ENCODE measurements at regions not wholly inside any gene's neighbourhood (a gene's known extent, or its start where the extent isn't known, plus 50 kb on each side); places are given as distances from the start of the nearest gene placed in this dataset.
"Not testable (repeated sequence)": the region's sequence is repeated elsewhere in the genome, so short reads cannot be mapped to it uniquely, and the experiment has no call there.

DNA sequence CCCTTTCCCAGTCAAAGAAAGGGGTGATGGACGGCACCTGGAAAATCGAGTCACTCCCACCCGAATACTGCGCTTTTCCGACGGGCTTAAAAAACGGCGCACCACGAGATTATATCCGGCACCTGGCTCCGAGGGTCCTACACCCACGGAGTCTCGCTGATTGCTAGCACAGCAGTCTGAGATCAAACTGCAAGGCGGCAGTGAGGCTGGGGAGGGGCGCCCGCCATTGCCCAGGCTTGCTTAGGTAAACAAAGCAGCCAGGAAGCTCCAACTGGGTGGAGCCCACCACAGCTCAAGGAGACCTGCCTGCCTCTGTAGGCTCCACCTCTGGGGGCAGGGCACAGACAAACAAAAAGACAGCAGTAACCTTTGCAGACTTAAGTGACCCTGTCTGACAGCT is 317.7 kb upstream of the GJE1 start:
- H3K4me3 ChIP-seq (ENCODE audit: low read depth, low read length); H3K4me1 ChIP-seq (ENCODE audit: control insufficient read depth, insufficient read depth, low read length); H3K9ac ChIP-seq (ENCODE audit: low read depth, low read length); H3K9me3 ChIP-seq (ENCODE audit: control insufficient read depth, insufficient read depth, low read length); H3K36me3 ChIP-seq (ENCODE audit: control insufficient read depth, insufficient read depth, low read length); H3K27me3 ChIP-seq (ENCODE audit: control insufficient read depth, insufficient read depth, low read length): not testable (repeated sequence)

DNA sequence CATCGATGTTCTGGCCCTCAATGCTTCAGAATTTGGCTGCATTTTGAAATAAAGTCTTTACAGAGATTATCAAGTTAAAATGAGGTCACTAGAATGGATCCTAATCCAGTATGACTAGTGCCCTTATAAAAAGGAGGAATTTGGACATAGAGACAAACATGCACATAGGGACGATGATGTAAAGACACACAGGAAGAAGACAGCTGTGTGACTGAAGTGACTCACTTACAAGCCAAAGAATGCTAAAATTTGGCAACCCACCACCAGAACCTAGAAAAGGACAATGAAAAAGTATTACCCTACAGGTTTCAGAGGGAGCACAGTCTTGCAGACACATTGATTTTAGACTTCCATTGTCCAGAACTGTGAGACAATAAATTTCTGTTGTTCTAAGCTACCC is 322.8 kb upstream of the GJE1 start:
- H3K27me3 ChIP-seq (ENCODE audit: control insufficient read depth, insufficient read depth, low read length): no peaks in the 10 kb centered on the region
- H3K36me3 ChIP-seq (ENCODE audit: control insufficient read depth, insufficient read depth, low read length): no peaks in the 10 kb centered on the region
- H3K4me1 ChIP-seq (ENCODE audit: control insufficient read depth, insufficient read depth, low read length): peaks cover 2% of the 10 kb centered on the region
- H3K9me3 ChIP-seq (ENCODE audit: control insufficient read depth, insufficient read depth, low read length): no peaks in the 10 kb centered on the region
- H3K9ac ChIP-seq (ENCODE audit: low read depth, low read length): no peak overlapping the region
- no peak overlapping the region for H3K4me3 ChIP-seq (ENCODE audit: low read depth, low read length)

DNA sequence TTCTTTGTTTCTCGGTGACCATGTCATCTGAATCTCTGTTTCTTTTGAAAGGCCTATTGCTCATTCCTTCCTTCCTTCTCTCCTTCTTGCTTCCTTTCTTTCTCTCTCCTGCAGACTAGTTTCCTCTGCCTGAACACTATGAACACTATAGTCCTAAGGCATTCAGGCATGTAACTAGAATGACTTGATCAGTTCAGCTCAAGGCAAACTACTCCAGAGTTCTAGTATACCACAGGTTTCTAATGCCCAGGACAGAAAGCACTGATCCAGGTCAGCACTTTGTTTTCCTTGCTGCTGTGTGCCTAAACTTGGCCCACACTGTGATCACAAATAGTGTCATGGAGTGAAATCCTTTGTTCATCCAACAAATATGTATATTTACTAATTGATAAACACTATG is 324.1 kb upstream of the GJE1 start:
- Histone ChIP-seq H3K9me3 (ENCODE audit: control insufficient read depth, insufficient read depth, low read length) (no peaks in the 10 kb centered on the region), H3K9ac (ENCODE audit: low read depth, low read length) (no peak overlapping the region), H3K27me3 (ENCODE audit: control insufficient read depth, insufficient read depth, low read length) (no peaks in the 10 kb centered on the region), H3K36me3 (ENCODE audit: control insufficient read depth, insufficient read depth, low read length) (no peaks in the 10 kb centered on the region), H3K4me1 (ENCODE audit: control insufficient read depth, insufficient read depth, low read length) (peaks cover 2% of the 10 kb centered on the region), H3K4me3 (ENCODE audit: low read depth, low read length) (no peak overlapping the region)

DNA sequence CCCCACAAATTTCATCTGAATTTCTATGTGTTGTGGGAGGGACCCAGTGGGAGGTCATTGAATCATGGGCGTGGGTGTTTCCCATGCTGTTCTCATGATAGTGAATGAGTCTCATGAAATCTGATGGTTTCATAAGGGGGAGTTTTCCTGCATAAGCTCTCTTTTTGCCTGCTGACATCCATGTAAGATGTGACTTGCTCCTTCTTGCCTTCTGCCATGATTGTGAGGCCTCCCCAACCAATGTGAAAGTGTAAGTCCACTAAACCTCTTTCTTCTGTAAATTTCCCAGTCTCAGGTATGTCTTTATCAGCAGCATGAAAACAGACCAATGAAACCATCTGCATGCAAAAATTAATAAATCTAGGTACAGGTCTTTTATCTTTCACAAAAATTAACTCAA is 331.8 kb upstream of the GJE1 start:
- not testable (repeated sequence) for H3K4me3 ChIP-seq (ENCODE audit: low read depth, low read length); H3K9ac ChIP-seq (ENCODE audit: low read depth, low read length); H3K9me3 ChIP-seq (ENCODE audit: control insufficient read depth, insufficient read depth, low read length); H3K27me3 ChIP-seq (ENCODE audit: control insufficient read depth, insufficient read depth, low read length); H3K4me1 ChIP-seq (ENCODE audit: control insufficient read depth, insufficient read depth, low read length); H3K36me3 ChIP-seq (ENCODE audit: control insufficient read depth, insufficient read depth, low read length)

DNA sequence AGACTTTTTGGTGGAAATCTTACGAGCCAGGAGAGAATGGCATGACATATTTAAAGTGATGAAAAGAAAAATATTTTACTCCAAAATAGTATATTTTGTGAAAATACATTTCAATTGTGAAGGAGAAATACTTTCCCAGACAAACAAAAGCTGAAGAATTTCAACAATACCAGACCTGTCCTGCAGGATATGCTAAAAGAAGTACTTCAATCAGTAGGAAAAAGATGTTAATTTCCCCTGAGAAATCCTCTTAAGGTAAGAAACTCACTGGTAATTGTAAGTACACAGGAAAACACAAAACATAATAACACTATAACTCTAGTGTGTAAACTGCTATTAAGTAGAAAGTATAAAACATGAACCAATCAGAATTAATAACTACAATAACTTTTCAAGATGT is 341.8 kb upstream of the GJE1 start:
- no peak overlapping the region for H3K4me3 ChIP-seq (ENCODE audit: low read depth, low read length)
- H3K36me3 ChIP-seq (ENCODE audit: control insufficient read depth, insufficient read depth, low read length): no peaks in the 10 kb centered on the region
- H3K9me3 ChIP-seq (ENCODE audit: control insufficient read depth, insufficient read depth, low read length): no peaks in the 10 kb centered on the region
- H3K4me1 ChIP-seq (ENCODE audit: control insufficient read depth, insufficient read depth, low read length): no peaks in the 10 kb centered on the region
- no peak overlapping the region for H3K9ac ChIP-seq (ENCODE audit: low read depth, low read length)
- no peaks in the 10 kb centered on the region for H3K27me3 ChIP-seq (ENCODE audit: control insufficient read depth, insufficient read depth, low read length)

DNA sequence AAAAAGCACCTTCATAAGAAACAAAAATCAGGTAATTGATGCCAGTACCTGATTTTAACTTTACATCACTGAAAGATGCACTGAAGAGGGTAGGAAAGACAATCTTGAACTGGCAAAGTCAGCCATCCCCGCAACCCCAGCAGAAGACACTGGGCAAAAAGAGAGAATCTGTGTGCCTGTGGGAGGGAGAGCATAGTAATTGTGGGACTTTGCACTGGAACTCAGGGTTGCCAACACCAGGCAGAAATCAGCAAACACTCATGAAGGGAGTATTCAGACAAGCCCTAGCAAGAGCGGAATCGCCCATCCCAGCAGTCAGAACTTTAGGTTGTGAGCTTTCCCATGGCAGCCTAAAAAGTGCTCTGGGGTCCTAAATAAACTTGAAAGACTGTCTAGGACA is 344.6 kb upstream of the GJE1 start:
- Histone ChIP-seq H3K27me3 (ENCODE audit: control insufficient read depth, insufficient read depth, low read length) (no peaks in the 10 kb centered on the region), H3K36me3 (ENCODE audit: control insufficient read depth, insufficient read depth, low read length) (no peaks in the 10 kb centered on the region), H3K4me3 (ENCODE audit: low read depth, low read length) (no peak overlapping the region), H3K9ac (ENCODE audit: low read depth, low read length) (no peak overlapping the region), H3K4me1 (ENCODE audit: control insufficient read depth, insufficient read depth, low read length) (no peaks in the 10 kb centered on the region), H3K9me3 (ENCODE audit: control insufficient read depth, insufficient read depth, low read length) (no peaks in the 10 kb centered on the region)

DNA sequence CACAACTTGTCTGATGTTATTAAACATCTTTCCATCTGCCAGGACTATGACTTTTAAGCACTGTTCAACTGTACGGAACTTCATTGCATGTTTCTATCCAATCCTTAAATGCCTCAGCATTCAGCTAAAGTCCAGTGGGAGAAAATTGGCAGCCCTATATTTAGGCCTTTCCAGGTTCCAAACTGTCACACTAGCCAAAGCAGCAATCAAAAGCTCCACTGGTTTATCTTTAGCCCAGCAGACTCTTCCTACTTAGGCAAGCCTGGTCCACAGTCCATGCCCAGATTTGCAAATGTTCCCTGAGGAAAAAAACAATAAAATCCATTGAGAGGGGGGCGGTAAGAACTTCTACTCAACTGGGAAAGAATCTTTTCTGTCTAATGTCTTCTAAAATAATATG is 349.1 kb upstream of the GJE1 start:
- Histone ChIP-seq H3K9me3 (ENCODE audit: control insufficient read depth, insufficient read depth, low read length) (no peaks in the 10 kb centered on the region), H3K4me1 (ENCODE audit: control insufficient read depth, insufficient read depth, low read length) (no peaks in the 10 kb centered on the region), H3K27me3 (ENCODE audit: control insufficient read depth, insufficient read depth, low read length) (no peaks in the 10 kb centered on the region), H3K9ac (ENCODE audit: low read depth, low read length) (no peak overlapping the region), H3K36me3 (ENCODE audit: control insufficient read depth, insufficient read depth, low read length) (no peaks in the 10 kb centered on the region), H3K4me3 (ENCODE audit: low read depth, low read length) (no peak overlapping the region)

DNA sequence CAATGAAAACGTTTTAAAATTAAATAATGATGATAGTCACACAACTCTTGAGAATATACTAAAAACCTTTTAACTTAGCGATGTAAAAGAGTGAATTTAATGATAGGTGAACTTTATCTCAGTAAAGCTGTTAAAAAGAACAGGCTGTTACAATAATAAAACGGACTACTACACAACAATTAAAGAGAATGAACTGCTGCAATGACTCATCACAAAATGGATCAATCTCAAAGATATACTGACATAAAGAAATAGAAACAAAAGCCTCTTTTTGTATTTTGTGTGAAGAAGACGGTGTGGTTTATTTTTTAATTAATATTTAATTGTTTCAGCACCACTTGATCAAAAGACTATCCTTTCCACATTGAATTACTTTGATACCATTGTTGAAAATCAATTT is 352.4 kb upstream of the GJE1 start:
- Histone ChIP-seq H3K4me3 (ENCODE audit: low read depth, low read length) (no peak overlapping the region), H3K36me3 (ENCODE audit: control insufficient read depth, insufficient read depth, low read length) (no peaks in the 10 kb centered on the region), H3K27me3 (ENCODE audit: control insufficient read depth, insufficient read depth, low read length) (no peaks in the 10 kb centered on the region)

DNA sequence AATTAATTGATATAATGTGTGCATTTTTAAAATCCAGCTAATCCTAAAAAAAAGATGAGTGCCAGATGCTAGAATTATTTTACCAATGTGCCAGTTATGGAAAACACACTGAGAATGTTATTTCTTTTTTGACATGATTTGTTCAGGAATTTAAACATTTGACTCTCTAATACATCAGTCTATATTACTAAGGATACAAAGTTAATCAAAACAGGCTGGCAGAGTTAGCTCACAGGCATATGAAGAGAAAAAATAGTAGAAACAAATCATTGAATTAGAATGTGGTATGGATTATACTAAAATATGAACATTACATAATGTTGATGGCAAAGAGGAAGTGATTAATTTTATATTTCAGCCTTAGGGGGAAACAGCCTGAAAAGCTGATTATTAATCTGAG is 368.3 kb upstream of the GJE1 start:
- Histone ChIP-seq H3K27me3 (ENCODE audit: control insufficient read depth, insufficient read depth, low read length) (no peaks in the 10 kb centered on the region), H3K9me3 (ENCODE audit: control insufficient read depth, insufficient read depth, low read length) (no peaks in the 10 kb centered on the region), H3K4me3 (ENCODE audit: low read depth, low read length) (no peak overlapping the region), H3K36me3 (ENCODE audit: control insufficient read depth, insufficient read depth, low read length) (no peaks in the 10 kb centered on the region), H3K9ac (ENCODE audit: low read depth, low read length) (no peak overlapping the region), H3K4me1 (ENCODE audit: control insufficient read depth, insufficient read depth, low read length) (no peaks in the 10 kb centered on the region)

More for the DNA sequence above, 352.4 kb upstream of the GJE1 start:
- Histone ChIP-seq H3K4me1 (ENCODE audit: control insufficient read depth, insufficient read depth, low read length) (no peaks in the 10 kb centered on the region), H3K9me3 (ENCODE audit: control insufficient read depth, insufficient read depth, low read length) (no peaks in the 10 kb centered on the region), H3K9ac (ENCODE audit: low read depth, low read length) (no peak overlapping the region)

DNA sequence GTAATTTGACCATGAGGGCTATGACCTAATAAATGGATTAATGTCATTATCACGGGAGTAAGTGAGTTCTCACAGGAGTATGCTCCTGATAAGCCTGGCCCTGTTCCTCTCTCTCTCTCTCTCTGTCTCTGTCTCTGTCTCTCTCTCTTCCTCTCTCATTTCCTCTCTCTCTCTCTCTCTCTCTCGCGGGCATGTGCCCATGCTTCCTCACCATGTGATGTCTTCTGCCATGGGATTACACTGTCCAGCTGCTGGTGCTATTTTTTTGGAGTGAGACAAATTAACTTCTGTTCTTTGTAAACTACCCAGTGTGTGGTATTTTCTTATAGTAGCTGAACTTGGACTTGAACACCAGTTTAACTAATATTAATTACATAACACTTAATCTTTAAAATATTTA is 374.3 kb upstream of the GJE1 start:
- Histone ChIP-seq H3K4me3 (ENCODE audit: low read depth, low read length) (no peak overlapping the region), H3K4me1 (ENCODE audit: control insufficient read depth, insufficient read depth, low read length) (no peaks in the 10 kb centered on the region), H3K9ac (ENCODE audit: low read depth, low read length) (no peak overlapping the region), H3K9me3 (ENCODE audit: control insufficient read depth, insufficient read depth, low read length) (no peaks in the 10 kb centered on the region), H3K36me3 (ENCODE audit: control insufficient read depth, insufficient read depth, low read length) (no peaks in the 10 kb centered on the region), H3K27me3 (ENCODE audit: control insufficient read depth, insufficient read depth, low read length) (no peaks in the 10 kb centered on the region)

DNA sequence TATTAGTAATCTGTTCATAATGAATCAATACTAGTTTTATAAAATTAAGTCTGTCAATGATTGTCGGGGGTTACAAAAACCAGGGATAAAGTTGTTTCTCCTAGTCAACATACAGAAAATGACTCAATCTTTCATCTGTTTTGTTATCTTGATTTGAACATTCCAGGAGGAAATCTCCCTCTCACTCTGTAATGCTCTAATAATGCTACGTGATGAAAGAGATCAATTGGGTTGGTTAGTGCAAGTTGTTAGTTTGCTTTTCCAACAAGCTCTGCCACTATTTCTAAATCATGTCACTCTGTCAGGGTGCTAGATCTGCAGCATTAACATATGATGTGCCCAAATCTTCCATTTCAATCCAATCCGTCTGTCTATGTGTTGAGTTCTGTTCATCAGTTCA is 379.5 kb upstream of the GJE1 start:
- Histone ChIP-seq H3K9ac (ENCODE audit: low read depth, low read length) (no peak overlapping the region), H3K4me3 (ENCODE audit: low read depth, low read length) (no peak overlapping the region), H3K36me3 (ENCODE audit: control insufficient read depth, insufficient read depth, low read length) (no peaks in the 10 kb centered on the region), H3K9me3 (ENCODE audit: control insufficient read depth, insufficient read depth, low read length) (no peaks in the 10 kb centered on the region), H3K4me1 (ENCODE audit: control insufficient read depth, insufficient read depth, low read length) (no peaks in the 10 kb centered on the region), H3K27me3 (ENCODE audit: control insufficient read depth, insufficient read depth, low read length) (no peaks in the 10 kb centered on the region)

DNA sequence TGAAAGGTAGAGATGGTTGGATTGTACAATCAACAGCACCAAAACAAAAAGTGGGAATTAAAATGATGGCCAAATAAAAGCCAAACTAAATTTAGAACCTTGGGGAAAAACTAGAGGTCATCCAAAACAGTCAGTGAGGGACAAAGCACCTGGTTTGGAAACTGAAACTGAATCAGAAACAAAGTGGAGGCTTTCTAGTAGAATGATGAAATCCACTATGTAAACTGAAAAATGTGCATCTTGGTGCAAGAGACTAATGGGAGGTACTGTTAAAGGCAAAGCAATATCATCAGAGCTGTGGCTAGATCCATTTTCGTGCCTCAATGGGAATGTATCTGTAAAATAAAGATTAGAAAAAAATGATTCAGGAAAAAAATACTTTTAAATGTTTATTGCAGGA is 380.0 kb upstream of the GJE1 start:
- H3K36me3 ChIP-seq (ENCODE audit: control insufficient read depth, insufficient read depth, low read length): no peaks in the 10 kb centered on the region
- H3K27me3 ChIP-seq (ENCODE audit: control insufficient read depth, insufficient read depth, low read length): no peaks in the 10 kb centered on the region
- H3K9ac ChIP-seq (ENCODE audit: low read depth, low read length): no peak overlapping the region
- H3K4me3 ChIP-seq (ENCODE audit: low read depth, low read length): no peak overlapping the region
- H3K9me3 ChIP-seq (ENCODE audit: control insufficient read depth, insufficient read depth, low read length): no peaks in the 10 kb centered on the region
- H3K4me1 ChIP-seq (ENCODE audit: control insufficient read depth, insufficient read depth, low read length): no peaks in the 10 kb centered on the region

DNA sequence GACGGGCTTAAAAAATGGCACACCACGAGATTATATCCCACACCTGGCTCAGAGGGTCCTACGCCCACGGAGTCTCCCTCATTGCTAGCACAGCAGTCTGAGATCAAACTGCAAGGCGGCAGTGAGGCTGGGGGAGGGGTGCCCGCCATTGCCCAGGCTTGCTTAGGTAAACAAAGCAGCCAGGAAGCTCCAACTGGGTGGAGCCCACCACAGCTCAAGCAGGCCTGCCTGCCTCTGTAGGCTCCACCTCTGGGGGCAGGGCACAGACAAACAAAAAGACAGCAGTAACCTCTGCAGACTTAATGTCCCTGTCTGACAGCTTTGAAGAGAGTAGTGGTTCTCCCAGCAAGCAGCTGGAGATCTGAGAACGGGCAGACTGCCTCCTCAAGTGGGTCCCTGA is 386.4 kb upstream of the GJE1 start:
- H3K27me3 ChIP-seq (ENCODE audit: control insufficient read depth, insufficient read depth, low read length); H3K4me3 ChIP-seq (ENCODE audit: low read depth, low read length); H3K36me3 ChIP-seq (ENCODE audit: control insufficient read depth, insufficient read depth, low read length); H3K4me1 ChIP-seq (ENCODE audit: control insufficient read depth, insufficient read depth, low read length); H3K9me3 ChIP-seq (ENCODE audit: control insufficient read depth, insufficient read depth, low read length); H3K9ac ChIP-seq (ENCODE audit: low read depth, low read length): not testable (repeated sequence)
